Inflammatory macrophage treated with lipopolysaccharide for 4 hours (primary cell): ENCODE measurements at regions not wholly inside any gene's neighbourhood (a gene's known extent, or its start where the extent isn't known, plus 50 kb on each side); places are given as distances from the start of the nearest gene placed in this dataset.
"Not testable (repeated sequence)": the region's sequence is repeated elsewhere in the genome, so short reads cannot be mapped to it uniquely, and the experiment has no call there.

ENCODE experiments used
- DNase-seq: peaks from one replicate; pipeline ENCODE4 v3.0.0-alpha.2; 2020

DNA sequence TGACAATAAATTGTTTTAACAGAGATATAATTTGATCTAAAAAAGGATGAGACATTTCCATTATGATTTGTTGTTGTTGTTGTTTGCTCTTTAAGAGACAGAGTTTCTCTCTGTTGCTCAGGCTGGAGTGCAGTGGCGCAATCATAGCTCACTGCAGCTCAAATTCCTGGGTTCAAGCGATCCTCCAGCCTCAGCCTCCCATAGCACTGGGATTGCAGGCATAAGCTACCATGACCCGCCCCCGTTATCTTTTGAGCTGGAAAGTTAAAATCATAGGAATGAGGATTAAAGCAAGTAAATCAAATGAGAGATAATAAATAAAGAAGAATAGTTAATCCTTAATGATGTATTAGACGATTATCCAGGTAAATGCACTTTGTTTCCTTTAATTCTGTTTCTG, 224.4 kb upstream of the SMIM31 start:
- DNase-seq, result no peak

DNA sequence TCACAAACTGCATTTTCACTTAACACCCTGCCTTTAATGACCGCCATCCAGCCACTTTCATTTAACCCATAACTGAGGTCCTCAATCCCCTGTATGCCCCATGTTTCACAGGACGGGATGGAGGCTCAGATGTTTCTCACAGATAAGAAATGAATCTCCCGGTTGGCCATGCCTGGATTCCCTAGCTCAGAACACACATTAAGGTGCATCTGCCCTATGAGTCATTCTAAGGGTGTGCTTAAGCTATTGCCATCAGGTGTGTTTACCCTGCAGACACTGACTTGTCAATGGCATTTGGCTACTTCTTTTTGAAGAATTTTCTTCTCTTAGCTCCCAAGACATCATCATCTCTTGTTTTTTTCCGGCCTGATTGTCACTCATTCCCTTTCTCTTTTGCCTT, 222.6 kb upstream of the SMIM31 start:
- no peak for DNase-seq

DNA sequence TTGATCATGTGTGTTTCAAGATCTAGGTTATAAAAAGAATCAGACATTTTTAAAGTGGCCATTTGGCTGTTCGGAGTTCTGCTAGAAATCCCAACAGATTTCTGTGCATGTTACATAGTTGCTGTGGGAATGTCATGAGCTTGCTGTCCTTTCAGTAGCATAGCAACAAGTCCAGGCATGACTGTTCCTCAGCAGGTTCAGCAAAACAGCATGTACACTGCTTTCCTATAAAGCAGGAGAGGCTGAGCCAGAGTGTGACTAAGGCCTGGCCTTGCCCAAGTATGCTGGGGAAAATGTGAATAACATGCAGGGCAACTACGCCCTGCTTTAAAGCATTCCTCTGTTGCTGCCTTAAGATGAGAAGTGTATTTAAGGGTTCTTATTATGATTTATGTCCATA, 217.1 kb upstream of the SMIM31 start:
- no peak for DNase-seq

DNA sequence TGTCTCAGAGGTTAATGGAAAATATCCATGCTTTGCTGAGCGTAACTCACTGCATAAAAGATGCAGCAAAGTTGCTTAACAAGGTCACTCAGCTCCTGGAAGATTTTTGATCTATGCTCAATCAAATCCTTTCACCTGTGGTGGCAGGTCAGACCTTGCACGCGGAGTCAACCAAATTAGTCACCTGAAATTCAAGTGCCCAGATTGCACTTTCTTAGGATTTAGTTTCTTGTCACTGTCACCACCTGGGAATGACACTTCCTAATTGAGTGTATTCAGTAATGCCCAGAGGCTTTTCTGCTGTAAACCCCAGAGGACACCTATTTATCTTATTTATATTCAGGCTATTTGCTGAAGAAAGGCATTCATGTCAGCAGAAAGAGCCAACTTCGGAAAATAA, 215.8 kb upstream of the SMIM31 start:
- no peak for DNase-seq

DNA sequence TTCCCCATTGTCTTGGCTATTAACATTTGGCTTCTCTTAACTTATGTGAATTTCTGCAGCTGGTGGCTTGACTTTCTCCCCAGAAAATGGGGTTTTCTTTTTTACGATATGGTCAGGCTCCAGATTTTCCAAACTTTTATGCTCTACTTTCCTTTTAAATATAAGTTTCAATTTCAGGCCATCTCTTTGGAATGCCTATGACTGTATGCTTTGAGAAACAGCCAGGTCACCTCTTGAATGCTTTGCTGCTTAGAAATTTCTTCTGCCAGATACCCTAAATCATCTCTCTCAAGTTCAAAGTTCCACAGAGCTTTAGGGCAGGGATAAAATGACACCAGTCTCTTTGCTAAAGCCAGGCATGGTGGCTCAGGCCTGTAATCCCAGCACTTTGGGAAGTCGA, 212.9 kb upstream of the SMIM31 start:
- DNase-seq, result no peak

DNA sequence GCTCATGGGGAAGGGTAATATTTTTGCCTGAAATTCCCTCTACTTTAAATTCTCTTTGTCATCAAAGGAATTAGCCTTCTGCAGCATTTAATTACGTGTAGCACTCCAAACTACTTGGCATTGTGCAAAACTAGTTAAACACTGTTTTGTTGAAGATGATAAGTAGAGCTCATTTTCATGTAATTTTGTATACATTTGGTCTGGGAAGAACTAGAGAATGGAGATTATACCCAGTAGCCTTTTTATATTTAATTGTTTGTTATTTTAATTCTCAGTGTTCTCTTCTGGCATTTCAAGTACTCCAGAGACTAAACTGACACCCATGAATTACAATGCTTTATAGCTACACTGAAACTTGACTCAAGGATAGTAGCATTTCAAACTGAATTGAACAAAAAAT, 211.5 kb upstream of the SMIM31 start:
- no peak for DNase-seq

DNA sequence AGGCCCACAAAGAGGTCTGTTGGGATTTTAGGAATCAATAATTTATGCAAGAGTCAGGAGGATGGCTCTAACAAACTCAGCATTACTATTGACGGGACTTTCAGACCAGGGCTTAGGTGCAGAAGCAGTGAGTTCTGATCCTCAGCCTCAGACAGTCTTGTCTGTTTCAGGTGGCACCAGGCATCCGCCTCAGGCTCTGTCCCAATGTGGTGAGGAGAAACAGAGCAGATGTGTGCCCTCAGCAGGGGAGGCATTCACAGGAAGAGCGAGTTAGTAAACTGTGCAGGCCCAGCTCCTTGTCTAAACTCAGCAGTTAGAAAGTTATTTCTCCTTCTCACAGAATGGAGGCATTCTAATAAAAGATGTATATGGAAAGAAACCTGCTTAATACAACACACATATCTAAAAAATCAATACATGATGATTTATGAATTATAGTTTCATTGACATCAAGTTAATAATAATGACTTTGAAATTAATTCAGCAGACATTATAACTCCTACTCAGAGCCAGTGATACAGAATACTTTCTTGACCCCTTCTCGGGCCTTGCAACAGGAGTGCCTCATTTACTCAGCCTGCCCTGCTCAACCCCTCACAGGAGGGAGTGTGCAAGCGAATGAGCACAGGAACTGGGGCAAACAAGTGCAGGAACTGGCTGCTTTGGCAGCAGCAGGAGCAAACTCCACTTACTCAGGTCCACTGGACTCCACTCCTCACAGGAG, 202.8 kb upstream of the SMIM31 start:
- DNase-seq, result no peak

DNA sequence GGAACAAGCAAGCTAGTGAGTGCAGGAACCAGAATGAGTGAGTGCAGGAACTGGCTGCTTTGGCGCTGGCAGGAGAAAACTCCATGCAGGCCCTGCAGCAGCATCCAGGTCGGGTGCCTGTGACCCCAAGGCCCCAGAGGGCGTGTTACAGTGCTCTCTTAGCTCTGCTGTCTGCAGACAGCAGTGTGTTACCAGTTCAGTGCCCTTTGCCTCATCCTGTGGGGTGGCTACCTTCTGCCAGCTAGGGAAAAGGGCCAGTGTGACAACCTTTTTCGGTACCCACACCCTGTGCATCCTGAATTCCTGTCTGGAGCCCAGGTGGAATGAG, 202.3 kb upstream of the SMIM31 start:
- DNase-seq, result no peak

DNA sequence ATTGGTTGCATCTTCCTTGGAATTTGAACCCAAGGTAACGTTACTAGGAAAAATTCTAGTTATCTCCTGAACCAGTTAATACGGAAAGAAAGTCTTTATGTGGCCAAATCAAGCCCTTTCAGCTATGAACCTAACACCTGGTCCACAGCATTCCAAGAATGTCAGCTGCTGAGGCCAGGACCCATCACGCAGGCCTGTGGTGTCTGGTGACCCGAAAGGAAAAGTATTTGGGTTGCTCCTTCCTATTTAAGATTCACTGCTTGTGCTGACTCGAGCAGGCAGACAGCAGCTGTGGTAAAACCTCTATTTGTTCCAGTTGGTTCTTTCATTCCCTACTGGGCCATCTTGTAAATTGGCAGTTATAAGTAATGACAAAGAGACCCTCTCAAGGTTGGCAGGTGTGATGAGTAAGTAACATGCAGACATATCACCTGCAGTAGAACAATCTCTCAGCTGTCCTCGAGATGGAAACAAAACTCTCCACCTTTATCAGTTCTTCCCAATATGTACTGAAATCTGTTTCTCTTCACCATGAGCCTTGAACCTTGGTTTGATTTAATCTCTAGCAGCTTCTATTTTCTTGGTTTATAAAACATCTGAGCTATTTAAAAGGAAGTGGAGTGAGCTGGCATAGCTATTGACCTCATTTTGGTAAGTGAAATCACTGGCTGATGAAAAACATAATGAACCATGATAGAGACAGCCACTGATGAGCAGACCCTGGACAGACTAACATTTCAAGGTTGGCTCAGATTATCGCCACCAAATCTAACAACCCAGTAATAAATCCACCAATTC, 182.1 kb upstream of the SMIM31 start:
- DNase-seq, result no peak

DNA sequence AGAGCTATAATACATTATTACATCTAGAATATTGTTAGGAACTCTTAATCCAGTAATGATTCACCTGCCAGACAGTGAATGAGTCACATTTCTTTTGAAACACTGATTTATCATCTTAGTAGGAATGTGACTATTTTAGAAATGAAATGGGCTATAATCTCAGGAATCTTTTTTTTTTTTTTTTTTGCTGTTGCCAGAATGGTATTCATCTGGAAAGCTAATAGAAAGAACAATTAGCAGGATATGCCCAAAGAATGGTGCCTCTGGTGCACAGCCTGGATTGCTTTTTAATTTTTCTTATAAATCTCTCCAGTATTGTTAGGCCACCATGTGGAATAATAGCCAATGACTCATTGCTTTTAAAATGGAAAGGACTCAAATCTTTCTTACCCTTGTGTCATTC, 181.1 kb upstream of the SMIM31 start:
- no peak for DNase-seq

DNA sequence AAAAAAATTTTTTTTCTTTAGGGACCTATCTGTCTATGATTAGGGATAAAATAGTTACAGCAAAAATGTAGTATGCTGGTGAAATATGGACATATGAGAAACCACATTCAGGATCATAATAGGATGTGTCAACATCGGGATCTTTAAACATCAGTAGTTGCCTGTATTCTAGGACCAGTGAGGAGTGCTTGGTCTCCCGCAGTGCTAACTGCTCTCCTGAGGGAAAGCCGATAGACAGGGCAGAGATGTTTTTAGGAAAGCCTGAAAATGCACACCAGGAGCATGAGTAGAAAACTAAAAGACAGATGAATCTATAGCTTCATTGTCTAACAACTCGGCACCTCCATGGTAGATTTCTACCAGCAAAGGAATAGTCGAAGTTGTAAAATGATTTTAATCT, 178.1 kb upstream of the SMIM31 start:
- DNase-seq, result no peak

DNA sequence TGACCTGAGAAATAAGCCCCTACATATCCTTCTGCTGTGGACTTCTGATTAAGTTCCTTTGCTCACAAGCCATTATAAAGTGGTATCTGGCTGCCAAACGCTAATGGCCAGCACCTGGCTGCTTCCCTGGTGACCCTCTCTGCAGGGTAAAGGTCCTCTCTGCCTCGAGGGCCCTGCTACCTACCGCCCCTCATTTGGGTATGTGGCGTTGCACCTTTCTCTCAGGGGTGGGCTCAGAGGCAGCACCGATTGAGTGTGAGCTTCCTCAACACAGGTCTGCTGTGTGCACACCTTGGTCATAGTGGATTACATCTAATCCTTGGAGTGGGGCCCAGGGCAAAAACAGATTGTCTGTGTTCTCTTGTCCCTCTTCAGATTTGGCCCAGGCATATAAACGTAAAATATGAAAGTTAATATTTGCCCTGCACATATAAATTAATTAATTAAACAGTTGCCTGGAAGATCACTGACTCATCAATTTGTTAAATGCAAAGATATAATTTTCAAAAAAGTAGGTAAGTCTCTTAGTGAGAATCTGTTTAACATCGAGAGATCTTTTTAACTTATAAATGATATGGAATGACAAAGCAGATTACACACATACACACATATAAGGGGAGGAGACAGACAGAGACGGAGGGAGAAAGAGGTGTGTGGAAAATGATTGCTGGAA, 174.5 kb upstream of the SMIM31 start:
- DNase-seq, result no peak

DNA sequence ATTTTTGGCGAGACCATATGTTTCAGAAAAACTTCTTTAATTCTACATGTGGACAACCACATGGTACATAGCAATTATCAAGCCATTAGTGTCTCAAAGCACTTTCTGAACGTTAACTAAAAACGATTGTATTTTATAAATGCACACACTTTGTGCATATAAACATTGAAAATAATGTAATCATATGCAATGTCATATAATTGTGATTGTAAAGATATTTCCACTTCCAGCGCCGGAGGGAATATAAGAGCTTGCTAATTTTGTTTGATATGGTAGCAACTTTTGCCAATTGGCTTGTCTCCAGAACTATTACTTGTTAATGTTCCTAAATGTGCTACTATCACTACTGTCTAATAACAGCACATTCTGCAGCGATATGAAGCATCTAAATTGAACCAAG, 162.3 kb upstream of the SMIM31 start:
- no peak for DNase-seq

DNA sequence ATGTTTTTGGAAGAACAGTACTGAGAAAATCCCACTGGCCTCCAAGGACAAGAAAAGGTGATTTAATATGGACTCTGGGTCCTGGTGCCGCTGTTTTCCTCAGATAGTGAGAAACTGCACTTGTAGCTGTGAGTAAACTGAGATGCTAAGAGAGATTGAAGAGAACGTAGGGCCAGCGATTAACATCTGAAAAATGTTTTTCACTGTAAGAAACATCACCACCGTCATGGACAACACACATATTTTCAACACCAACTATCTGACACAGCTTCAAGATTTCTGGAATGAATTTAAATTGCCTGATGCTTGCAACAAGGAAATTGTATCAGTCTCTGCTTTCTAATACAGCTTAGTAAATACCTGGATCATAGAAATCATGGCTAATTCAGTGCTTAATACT, 158.2 kb upstream of the SMIM31 start:
- no peak for DNase-seq

DNA sequence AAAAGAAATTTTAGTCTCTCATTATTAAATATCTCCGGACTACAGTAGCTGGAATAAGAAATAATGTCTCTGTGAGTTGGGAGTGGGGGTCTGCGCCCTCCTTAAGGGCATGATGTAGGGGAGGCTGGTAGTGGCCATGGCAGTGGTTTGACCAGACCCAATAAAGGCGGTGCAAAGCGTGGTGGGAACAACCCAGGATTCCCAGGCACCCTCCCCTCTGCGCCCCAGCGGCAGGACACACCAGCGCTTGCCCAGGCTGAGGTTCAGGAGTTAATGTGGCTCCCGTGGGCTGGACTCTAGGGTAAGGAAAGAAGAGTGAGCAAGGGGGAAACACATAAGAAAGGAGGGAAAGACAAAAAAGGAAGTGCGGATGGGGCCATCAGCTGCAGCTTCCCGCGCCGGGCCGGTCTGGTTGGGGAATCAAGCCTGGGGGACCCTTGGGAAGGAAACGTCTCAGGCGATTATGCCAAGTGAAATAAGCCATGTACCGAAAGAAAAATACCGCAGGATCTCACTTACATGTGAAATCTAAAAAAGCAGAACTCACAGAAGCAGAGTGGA, 157.5 kb upstream of the SMIM31 start:
- no peak for DNase-seq

DNA sequence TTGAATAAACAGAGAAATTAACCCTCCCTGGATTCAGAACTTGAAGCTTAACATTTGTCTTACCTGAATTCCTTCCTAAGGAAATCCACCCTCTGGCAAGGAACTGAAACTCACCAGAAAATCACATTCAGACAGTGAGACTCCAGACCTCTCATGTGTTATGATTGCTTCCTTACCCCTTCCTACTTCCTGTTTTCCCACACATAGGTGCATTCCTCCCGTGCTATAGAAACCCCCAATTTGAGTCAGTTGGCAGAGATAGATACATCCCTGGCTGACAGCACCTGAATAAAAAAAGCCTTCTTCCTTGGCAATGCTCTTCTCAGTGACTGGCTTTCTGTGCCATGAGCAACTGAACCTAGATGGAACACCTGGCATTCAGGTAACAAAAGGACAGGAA, 157.0 kb upstream of the SMIM31 start:
- no peak for DNase-seq

DNA sequence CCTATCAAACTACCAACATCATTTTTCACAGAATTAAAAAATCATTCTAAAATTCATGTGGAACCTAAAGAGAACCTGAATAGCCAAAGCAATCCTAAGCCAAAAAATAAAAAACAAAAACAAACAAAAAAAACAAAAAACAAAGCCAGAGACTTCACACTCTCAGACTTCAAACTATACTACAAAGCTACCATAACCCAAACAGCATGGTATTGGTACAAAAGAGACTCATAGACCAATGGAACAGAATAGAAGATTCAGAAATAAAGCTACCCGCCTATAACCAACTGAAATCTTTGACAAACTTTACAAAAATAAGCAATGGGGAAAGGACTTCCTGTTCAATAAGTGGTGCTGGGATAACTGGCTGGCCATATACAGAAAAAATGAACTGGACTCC, 152.3 kb upstream of the SMIM31 start:
- DNase-seq, result no peak

DNA sequence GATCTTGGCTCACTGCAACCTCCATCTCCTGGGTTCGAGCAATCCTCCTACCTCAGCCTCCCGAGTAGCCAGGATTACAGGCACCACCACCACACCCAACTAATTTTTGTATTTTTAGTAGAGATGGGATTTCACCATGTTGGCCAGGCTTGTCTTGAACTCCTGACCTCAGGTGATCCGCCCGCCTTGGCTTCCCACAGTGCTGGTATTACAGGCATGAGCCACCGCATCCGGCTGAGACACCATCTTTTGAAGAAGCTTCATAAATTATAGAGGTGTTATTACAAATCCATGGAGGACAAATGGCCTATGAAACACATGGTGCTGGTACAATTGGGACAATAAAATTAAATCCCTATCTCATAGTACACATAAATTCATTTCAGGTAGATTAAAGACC, 148.1 kb upstream of the SMIM31 start:
- DNase-seq, result not testable (repeated sequence)

DNA sequence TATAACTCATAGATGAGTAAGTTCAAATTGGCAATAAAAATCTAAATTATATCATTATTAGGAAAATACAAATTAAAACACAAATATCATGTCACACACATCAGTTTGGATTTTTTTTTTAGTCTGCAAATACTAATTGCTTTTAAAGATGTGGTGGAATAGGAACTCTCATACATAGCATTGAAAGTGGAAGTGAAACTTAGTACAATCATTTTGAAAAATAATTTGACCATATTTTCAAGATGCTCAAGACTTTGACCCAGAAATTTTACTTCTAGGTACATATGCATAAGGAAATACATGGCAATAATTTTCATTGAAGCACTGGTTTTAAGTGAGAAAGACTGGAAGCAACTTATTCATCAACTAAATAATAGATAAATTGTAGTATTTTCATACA, 147.5 kb upstream of the SMIM31 start:
- no peak for DNase-seq

DNA sequence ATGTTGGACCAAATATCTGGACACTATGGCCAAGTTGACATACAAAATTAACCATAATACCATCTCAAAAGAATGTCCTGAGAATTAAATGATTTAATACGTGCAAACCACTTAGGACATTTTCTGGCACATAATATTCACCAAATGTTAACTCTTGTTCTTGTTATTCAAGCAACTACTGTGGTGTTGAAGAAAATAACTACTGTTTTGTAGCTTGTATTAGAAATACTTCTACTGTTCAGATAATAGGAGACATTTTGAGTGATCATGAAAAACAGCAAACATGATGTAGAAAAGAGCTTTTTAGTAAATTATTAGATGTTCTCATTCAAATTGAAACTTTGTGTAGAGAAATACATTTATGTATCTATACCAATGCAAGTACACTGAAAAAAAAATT, 140.7 kb upstream of the SMIM31 start:
- DNase-seq, result no peak

DNA sequence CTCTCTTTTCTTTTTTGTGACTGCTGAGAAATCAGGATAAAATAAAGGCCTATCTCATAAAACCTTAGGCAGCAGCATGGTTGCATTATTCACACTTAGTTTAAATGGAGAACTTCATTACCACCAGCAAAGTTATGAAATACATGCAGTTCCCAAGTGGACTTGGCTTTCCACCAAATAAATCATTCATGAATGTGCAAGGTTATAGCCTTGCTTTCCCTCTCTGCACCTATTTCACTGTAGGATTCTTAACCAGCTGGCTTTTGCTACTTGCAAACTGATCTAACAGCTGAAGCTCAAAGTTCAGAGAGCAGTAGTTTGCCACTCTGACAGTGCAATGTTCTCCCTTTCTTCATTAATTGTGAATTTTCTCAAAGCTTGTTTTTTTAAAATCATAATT, 140.1 kb upstream of the SMIM31 start:
- no peak for DNase-seq

DNA sequence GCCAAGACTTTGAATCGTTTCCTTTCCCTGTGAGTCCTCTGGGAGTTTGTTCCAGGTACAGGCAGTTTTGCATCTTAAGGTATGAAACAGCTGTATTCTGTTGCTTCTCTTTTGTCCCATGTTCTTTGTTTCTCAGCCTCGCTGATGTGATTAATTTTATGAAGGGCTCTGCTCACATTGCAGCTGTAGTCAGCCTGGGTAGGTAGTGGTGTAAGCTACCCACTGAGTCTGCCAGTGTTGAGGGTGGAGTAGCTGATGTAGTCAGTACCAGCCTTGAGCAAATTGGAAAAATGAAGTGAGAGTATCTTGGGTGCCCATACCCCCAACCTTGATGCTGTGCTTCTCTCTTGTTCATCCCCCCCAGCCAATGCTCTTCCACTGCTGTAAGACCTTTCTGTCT, 139.6 kb upstream of the SMIM31 start:
- no peak for DNase-seq

DNA sequence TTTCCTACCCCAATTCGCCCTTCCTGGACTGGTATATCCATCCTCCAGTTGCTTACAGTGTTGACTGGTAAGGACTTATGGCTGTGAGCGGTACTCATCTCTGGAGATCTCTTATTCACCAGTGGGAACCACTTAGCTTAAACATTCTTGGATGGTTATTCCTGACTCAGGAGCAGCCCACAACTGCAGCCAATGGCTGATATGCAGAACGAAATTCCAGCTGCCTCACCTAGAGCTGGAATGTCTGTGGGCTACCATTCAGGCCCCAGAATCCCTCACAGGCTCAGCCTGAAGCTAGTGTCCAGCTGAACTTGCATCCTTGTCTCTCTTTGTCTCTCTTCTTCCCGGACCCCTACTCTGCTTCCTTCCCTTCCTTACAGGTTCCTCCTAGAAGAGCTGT, 138.9 kb upstream of the SMIM31 start:
- DNase-seq, result no peak

DNA sequence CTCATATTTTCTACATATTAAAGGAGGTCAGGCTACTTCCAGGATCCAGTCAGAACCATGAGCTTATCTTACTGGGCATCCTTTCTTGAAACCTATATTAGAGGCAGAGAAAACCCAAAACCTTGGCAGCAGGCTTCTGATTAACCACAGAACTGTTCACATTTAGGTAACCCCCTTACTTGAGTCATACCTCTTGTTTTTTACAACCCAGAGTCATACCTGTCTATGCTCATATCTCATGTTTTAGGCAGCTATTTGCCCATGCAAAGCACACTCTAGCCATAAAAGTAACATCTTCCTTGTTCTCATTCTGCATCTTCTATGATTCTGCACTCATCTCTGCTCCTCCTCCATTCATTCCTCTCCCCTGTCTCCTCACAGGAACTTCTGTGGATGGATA, 138.0 kb upstream of the SMIM31 start:
- no peak for DNase-seq
